Hepatocyte (in vitro differentiated cells): ENCODE measurements at regions not wholly inside any gene's neighbourhood (a gene's known extent, or its start where the extent isn't known, plus 50 kb on each side); places are given as distances from the start of the nearest gene placed in this dataset.

ENCODE experiments used
- EZH2 ChIP-seq: fragments of 200-600 bp; sonication (generic); IDR thresholded peaks from 2 replicates; pipeline ENCODE4 v1.6.1; 2016; ENCODE audit warnings: antibody characterized with exemption, mild to moderate bottlenecking, borderline replicate concordance
- EZH2phosphoT487 ChIP-seq: fragments of 200-600 bp; sonication (generic); IDR thresholded peaks from one replicate; pipeline ENCODE4 v1.6.1; 2018; ENCODE audit warnings: antibody characterized with exemption, mild to moderate bottlenecking, low read depth, moderate library complexity; ENCODE audit not compliant: unreplicated experiment, severe bottlenecking
- TF ChIP-seq, protein P1 (sequence below): fragments of 200-600 bp; sonication (generic); IDR thresholded peaks from 2 replicates; pipeline ENCODE4 v1.5.1; 2016; ENCODE audit warnings: antibody characterized with exemption, mild to moderate bottlenecking; ENCODE audit not compliant: poor library complexity

DNA sequence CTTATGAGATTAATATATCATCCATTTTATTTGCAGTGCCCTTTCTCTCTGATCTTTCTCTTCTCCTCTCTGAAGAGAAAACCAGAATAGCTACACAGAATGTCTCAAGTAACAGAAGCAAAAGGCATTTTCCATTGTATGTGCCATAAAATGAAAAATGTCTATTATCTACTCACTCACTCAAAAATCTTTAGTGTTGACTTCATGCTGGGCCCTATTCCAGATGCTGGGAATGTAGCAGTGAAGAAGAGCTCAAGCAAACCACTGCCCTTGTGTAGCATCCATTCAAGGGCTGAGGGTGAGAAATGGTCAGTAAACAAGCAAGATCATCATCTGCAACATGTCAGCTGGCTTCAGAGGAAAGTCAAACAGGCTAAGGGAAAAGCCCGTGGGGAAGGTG lies 427.7 kb downstream of the METTL4 start:
- TF ChIP-seq, protein P1, sequence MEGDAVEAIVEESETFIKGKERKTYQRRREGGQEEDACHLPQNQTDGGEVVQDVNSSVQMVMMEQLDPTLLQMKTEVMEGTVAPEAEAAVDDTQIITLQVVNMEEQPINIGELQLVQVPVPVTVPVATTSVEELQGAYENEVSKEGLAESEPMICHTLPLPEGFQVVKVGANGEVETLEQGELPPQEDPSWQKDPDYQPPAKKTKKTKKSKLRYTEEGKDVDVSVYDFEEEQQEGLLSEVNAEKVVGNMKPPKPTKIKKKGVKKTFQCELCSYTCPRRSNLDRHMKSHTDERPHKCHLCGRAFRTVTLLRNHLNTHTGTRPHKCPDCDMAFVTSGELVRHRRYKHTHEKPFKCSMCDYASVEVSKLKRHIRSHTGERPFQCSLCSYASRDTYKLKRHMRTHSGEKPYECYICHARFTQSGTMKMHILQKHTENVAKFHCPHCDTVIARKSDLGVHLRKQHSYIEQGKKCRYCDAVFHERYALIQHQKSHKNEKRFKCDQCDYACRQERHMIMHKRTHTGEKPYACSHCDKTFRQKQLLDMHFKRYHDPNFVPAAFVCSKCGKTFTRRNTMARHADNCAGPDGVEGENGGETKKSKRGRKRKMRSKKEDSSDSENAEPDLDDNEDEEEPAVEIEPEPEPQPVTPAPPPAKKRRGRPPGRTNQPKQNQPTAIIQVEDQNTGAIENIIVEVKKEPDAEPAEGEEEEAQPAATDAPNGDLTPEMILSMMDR = no peak
- TF ChIP-seq EZH2 (no peak), EZH2phosphoT487 (no peak)
